ENCODE measurements at regions not wholly inside any gene's neighbourhood (a gene's known extent, or its start where the extent isn't known, plus 50 kb on each side); places are given as distances from the start of the nearest gene placed in this dataset.

- Histone ChIP-seq H3K27me3 (no peaks in the 10 kb centered on the region), H3K27ac (no peak overlapping the region), H3K4me1 (no peaks in the 10 kb centered on the region), H3K4me3 (no peak overlapping the region), H3K36me3 (no peaks in the 10 kb centered on the region), H3K9me3 (no peaks in the 10 kb centered on the region)
- intact Hi-C loops (cut with DNase I) = no loop called here
- ATAC-seq (no peak), DNase-seq (no peak)
- TF ChIP-seq, protein P1, sequence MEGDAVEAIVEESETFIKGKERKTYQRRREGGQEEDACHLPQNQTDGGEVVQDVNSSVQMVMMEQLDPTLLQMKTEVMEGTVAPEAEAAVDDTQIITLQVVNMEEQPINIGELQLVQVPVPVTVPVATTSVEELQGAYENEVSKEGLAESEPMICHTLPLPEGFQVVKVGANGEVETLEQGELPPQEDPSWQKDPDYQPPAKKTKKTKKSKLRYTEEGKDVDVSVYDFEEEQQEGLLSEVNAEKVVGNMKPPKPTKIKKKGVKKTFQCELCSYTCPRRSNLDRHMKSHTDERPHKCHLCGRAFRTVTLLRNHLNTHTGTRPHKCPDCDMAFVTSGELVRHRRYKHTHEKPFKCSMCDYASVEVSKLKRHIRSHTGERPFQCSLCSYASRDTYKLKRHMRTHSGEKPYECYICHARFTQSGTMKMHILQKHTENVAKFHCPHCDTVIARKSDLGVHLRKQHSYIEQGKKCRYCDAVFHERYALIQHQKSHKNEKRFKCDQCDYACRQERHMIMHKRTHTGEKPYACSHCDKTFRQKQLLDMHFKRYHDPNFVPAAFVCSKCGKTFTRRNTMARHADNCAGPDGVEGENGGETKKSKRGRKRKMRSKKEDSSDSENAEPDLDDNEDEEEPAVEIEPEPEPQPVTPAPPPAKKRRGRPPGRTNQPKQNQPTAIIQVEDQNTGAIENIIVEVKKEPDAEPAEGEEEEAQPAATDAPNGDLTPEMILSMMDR (IDR thresholded peaks at IDR 0.05) = no peak
- no peak for TF ChIP-seq POLR2A (IDR thresholded peaks at IDR 0.05)
- 81 to 84% (median 82%) methylated on average over 5 of the region's 5 CpGs for WGBS, 4 donors
Observed at GRCh38 chr18:6493194-6493593, 78.5 kb upstream of the L3MBTL4 start.

- no peak for ATAC-seq
Observed at GRCh38 chr18:6495536-6495935, 80.8 kb upstream of the L3MBTL4 start.

DNA sequence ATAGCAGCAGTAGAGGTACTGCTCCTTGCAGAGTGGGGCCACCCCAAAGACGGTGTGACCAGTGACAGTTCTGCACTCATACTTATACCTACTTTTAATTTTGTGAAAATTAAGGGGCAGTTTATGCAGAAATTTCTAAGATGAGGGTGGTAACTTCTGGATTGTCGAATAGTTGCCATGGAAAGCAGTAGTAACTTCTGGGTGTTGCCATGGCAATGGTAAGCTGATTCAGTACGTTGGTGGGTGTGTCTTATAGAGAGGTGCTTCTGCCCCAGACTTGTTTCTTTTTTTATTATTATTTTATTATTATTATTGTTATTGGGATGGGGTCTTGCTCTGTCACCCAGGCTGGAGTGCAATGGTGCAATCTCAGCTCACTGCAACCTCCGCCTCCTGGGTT is 82.8 kb upstream of the L3MBTL4 start:
- Histone ChIP-seq H3K36me3 (no peaks in the 10 kb centered on the region), H3K9me3 (no peaks in the 10 kb centered on the region), H3K27me3 (peaks cover 0 to 3% (median 0%) of the 10 kb centered on the region in 9 donors), H3K4me1 (no peaks in the 10 kb centered on the region), H3K27ac (no peak overlapping the region), H3K4me3 (no peak overlapping the region)
- DNase-seq (no peak), ATAC-seq (no peak)
- TF ChIP-seq, protein P1 (IDR thresholded peaks at IDR 0.05) = no peak
- no peak for TF ChIP-seq POLR2A (IDR thresholded peaks at IDR 0.05)
- WGBS, 4 donors = 74 to 78% (median 74%) methylated on average over 4 of the region's 4 CpGs
- intact Hi-C loops (cut with DNase I) = no loop called here

More at GRCh38 chr18:6495536-6495935, 80.8 kb upstream of the L3MBTL4 start:
- intact Hi-C loops (cut with DNase I) = no loop called here
- H3K4me3 ChIP-seq = no peak overlapping the region
- H3K9me3 ChIP-seq = no peaks in the 10 kb centered on the region
- H3K4me1 ChIP-seq = no peaks in the 10 kb centered on the region
- peaks cover 0 to under 1% (median 0%) of the 10 kb centered on the region in 9 donors for H3K27me3 ChIP-seq
- H3K36me3 ChIP-seq = no peaks in the 10 kb centered on the region
- 83 to 85% (median 84%) methylated on average over 5 of the region's 5 CpGs for WGBS, 4 donors
- H3K27ac ChIP-seq = no peak overlapping the region
- TF ChIP-seq, protein P1 (IDR thresholded peaks at IDR 0.05) = no peak
- TF ChIP-seq POLR2A (IDR thresholded peaks at IDR 0.05) = no peak
- DNase-seq = no peak

DNA sequence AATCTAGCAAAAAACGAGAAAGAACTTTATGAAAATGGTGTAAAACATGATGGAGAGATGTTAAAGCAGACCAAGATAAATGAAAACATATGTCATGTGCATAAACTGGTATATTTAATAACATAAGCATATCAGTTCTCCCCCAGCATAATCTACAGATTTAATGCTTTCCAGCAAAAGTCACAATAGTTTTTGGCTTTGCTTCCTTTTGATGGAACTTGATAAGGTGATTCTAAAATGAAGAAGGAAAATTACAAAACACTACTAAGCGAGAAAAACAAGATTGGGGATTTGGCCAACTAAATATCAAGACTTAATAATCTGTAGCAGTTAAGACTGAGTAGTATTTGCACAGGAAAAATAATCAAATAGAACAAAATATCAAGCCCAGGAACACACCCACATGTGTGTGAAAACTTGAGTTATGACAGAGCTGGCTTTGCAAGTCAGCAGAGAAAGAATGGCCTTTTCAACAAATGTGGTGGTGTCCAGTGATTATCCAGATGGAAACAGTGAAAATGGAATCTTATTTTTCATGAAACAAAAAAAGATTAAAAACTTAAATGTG is 83.7 kb upstream of the L3MBTL4 start:
- intact Hi-C loops (cut with DNase I) = no loop called here
- H3K4me3 ChIP-seq = no peak overlapping the region
- no peaks in the 10 kb centered on the region for H3K4me1 ChIP-seq
- TF ChIP-seq, protein P1 (IDR thresholded peaks at IDR 0.05) = no peak
- TF ChIP-seq POLR2A (IDR thresholded peaks at IDR 0.05) = no peak
- 52 to 71% (median 61%) methylated on average over 2 of the region's 2 CpGs for WGBS, 4 donors
- no peak overlapping the region for H3K27ac ChIP-seq
- H3K9me3 ChIP-seq = no peaks in the 10 kb centered on the region
- ATAC-seq (no peak), DNase-seq (no peak)
- peaks cover 0 to 3% (median 0%) of the 10 kb centered on the region in 9 donors for H3K27me3 ChIP-seq
- no peaks in the 10 kb centered on the region for H3K36me3 ChIP-seq
